ENCODE measurements at regions not wholly inside any gene's neighbourhood (a gene's known extent, or its start where the extent isn't known, plus 50 kb on each side); places are given as distances from the start of the nearest gene placed in this dataset.
"Not testable (repeated sequence)": the region's sequence is repeated elsewhere in the genome, so short reads cannot be mapped to it uniquely, and the experiment has no call there.

GRCh38 chr21:9738527-9738926, 782.9 kb upstream of the TPTE start:
- TF ChIP-seq ZFX (IDR thresholded peaks at IDR 0.05; ENCODE audit: borderline replicate concordance) (no peak), CTCF (IDR thresholded peaks at IDR 0.05) (no peak)
- no peak overlapping the region for H3K27ac ChIP-seq

DNA sequence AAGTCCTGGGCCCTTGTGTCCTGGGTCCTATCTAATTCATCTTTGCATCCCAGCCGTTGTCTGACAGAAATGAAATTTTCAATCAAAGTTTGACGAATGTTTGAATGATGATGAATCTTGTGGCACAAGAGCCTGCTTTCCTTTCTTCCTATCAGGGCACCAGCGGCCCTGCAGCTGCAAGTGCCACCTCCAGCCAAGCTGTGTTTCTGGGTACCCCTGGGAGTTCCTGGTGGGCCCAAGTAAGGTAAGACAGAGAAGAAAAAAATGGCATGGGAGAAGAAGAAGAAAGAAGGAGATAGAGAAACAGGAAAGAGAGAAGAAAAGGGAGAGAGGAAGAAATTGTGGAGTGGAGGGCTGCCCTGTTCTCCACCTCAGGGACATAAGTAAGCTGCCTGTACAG, 782.1 kb upstream of the TPTE start:
- H3K27ac ChIP-seq = no peak overlapping the region
- TF ChIP-seq ZFX (IDR thresholded peaks at IDR 0.05; ENCODE audit: borderline replicate concordance) (no peak), CTCF (IDR thresholded peaks at IDR 0.05) (no peak)

- not testable (repeated sequence) for H3K27ac ChIP-seq
Measured at GRCh38 chr21:9740177-9740941, 781.0 kb upstream of the TPTE start.

DNA sequence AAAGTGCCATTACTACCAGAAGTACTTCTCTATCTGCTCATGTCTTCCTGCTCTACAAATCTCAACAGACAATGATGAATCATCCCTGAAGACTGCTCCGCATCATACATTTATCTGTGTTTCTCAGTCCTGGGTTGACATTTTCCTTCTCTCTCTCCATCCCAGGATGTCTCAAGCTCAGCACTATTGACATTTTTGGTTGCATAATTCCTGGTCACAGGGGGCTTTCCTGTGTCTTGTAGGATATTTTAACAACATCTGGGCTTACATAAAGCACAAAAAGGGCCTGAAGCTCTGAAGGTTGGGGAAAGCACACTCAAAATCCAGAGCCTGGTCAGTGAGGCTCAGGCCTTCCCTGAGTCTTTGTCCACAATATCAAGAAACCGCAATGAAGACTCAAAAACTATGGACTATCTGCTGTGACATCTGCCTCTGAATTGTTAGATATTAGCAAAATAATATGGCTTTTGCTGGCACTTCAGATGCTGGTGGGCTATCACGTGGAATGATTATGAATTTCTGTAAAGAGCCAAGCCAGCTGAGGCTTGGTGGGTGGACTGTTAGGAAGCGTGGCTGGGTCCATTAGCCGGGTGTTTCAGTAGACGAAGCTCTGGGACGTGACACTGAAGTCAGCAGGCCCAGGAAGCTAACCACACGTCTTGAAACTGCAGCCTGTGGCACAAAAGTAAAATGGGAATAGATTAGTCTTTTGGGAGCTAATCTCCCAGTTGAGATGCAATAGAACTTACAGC, 780.2 kb upstream of the TPTE start:
- H3K27ac ChIP-seq = not testable (repeated sequence)

DNA sequence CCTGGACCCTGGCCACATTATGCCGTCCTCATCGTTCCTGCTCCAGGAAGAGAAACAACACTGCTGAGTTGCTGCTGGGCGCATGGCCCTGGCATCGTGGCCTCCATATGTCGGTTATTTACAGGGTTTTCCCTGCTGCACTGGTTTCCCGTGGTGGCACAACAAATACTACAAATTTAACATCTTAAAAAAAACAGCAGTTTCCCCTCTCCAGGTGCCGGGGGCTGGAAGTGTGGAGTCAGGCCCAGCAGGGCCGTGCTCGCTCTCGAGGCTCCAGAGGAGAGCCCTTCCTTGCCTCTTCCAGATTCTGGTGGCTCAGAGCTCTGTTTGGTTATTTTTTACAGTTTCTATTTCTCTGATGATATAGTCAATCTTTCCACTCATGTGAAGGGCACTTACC, 777.8 kb upstream of the TPTE start:
- H3K27ac ChIP-seq = not testable (repeated sequence)

DNA sequence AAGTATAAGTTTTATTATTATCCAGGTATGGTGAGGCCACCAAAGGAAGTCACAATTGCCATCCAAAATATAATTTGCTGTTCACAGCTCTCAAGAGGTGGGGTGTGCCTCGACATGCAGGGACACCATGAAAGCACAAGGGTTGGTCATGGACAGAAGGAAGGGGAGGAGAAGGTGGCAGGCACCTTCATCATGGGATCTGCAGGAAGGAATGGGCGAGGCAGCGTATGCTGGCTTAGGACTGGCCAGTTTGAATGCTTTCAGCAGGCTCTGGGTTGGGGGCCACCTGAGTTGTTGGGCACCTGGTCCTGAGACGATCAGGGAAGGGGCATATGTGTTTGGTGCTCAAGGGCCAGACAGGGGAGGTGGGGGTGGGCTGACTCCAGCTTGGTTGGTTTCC, 777.2 kb upstream of the TPTE start:
- H3K27ac ChIP-seq = not testable (repeated sequence)

- H3K27ac ChIP-seq = not testable (repeated sequence)
Measured at GRCh38 chr21:9744593-9744992, 776.8 kb upstream of the TPTE start.

DNA sequence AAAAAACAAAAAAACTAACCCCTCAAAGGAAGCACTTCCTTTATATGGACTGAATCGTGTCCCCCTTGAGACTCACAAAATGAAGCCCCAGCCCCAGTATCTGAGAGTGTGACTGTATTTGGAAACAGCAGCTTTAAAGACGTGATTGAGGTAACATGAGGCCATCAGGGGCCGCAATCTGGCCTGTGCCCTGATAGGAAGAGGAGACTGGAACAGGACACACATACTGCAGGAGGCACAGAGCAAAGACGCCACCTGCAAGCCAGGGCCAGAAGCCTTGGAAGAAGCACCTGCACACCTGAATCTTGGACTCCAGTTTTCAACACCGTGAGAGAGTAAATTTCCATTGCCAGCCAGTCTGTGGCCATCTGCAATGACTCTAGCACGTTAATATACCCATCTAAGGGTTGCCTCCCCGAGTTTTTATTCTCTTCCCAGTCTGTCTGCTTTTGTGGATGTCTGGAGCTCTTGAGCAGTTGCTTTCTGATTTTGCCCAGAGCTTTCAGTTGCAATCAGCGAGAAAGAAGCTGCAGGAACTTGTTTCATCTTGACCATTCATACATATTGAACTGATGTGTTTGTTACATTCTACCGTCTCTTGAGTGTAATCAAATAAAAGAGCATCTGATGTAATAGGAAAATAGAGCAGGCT, 775.8 kb upstream of the TPTE start:
- H3K27ac ChIP-seq = not testable (repeated sequence)

DNA sequence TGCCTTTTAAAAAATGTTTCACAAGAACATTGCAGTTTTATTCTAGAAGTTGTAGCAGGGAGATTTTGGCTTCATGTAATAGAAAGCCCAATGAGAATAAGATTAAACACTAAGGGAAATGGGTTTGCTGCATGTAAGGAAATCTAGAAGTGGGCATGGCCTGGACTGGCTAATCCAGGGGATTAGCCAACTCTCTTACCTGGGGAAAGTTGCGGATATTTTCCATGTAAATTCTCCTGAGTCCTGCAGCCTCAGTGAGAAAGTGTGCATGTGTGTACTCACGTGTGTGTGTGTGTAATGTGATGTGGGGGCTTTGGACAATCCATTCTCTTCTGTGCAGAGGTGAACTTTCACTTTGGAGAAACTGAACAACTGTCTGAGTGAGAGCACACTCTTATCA, 775.1 kb upstream of the TPTE start:
- not testable (repeated sequence) for H3K27ac ChIP-seq

DNA sequence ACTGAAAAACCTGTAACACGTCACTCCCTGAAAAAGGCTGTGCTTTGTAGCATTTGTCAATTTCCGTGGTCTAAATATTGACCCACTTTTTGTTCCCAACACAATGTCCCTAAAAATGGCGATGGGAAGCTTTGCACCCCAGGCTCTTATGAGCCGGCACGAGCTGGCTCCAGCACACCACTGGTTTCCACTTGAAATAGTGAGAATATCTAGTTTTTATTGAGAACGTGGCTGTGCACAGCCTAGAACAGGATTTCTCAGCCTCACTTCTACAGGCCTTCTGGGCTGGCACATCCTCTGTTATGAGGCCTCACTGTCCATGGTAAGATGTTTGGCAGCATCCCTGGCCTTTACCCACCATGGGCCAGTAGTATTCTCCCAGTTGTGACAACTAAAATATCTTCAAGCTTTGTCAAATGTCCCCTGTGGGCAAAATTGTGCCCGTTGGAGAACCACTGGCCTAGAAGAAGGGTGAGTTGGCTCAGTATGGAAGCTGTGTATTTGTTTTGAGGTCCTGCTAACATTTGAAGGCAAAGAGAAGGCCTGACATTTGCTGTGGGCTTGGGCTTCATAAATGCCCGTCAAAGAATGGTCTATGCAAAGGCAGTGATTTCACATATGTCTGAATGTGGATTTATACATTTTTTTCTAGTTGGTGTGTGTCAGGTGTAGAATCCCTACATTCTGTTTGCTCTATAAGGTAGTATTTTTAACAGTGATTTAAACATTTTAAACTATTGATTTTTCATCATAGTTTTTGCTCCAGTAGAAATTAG, 774.4 kb upstream of the TPTE start:
- not testable (repeated sequence) for H3K27ac ChIP-seq

GRCh38 chr21:9747870-9748269, 773.5 kb upstream of the TPTE start:
- H3K27ac ChIP-seq = not testable (repeated sequence)

DNA sequence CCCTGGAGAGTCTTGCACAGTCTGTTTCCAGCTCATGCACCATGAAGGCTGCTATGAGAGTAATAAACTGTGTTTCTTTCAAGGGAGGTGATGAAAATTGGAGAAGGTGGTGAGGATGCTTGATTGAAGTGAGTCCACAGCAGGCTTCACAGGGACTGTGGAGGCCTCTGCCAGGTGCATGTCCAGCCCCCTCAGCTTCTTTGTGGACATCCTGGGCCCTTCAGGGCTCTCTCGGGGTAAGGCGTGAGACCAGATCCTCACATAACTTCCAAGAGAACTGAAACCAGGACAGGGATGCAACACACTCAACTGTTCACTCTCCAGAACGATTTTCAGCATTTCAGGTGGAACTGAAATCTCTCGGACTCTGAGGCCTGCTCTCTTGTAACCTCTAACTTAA, 772.9 kb upstream of the TPTE start:
- H3K27ac ChIP-seq = not testable (repeated sequence)

DNA sequence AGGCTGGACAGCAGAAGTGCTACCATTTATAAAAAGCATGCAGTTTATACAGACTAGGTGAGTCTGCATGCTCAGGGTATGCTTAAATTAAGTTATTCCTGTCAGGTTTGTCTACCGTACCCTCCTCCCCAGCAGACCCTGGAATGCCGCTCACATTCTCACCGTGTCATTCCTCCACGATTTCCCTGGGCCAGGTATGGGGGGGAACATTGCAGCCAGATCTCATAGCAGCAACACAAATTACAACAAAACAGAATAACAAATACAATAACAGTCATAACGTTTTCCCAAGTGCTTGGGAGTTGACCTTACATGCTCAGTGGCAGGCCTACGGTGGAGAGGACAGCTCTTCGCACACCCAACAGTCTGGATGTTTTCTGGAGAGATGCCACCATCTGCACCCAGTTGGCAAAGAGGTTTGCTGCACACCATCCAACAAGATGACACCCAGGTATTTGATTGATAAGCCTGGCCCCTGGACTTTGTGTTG, 771.6 kb upstream of the TPTE start:
- H3K27ac ChIP-seq = not testable (repeated sequence)
